ENCODE measurements at regions not wholly inside any gene's neighbourhood (a gene's known extent, or its start where the extent isn't known, plus 50 kb on each side); places are given as distances from the start of the nearest gene placed in this dataset.

GRCh38 chr1:219794085-219794743, 134.1 kb downstream of the SLC30A10 start:
- H3K27ac Mint-ChIP-seq, result no peak overlapping the region; a peak in 1 of 7 replicates

More at GRCh38 chr1:219794085-219794743, 134.1 kb downstream of the SLC30A10 start:
- peaks cover 6 to 15% of the 10 kb centered on the region in 2 experiments for H3K4me1 Mint-ChIP-seq
- no peak overlapping the region for H3K56ac ChIP-seq (ENCODE audit: insufficient read length, low read depth, low read length)
- no peak overlapping the region for H4K8ac ChIP-seq (replicated peaks; ENCODE audit: insufficient read length, low read depth, low read length)
- H3K4me1 ChIP-seq (ENCODE audit: insufficient read depth, low read length), result 0 out of 2 replicates have a peak, but pooled peaks cover 2% of the 10 kb centered on the region
- no peak overlapping the region for H2BK5ac ChIP-seq (ENCODE audit: insufficient read length, low read length)
- H3T11ph ChIP-seq (ENCODE audit: low read length), result no peak overlapping the region
- no peaks in the 10 kb centered on the region for H3K27me3 Mint-ChIP-seq (ENCODE audit: low read depth)
- H3K36me3 Mint-ChIP-seq (ENCODE audit: insufficient read depth in 1 of 3, low read depth in 3 of 3), result no peaks in the 10 kb centered on the region
- H2BK12ac ChIP-seq (ENCODE audit: insufficient read length, low read depth, low read length), result no peak overlapping the region
- no peak overlapping the region for H2AK5ac ChIP-seq (ENCODE audit: insufficient read length, low read length)
- H3K79me1 ChIP-seq (ENCODE audit: insufficient read depth, low read depth, low read length, poor library complexity, severe bottlenecking), result no peaks in the 10 kb centered on the region
- WGBS (ENCODE audit: extremely low coverage, insufficient read length, low lambda C conversion rate), result no CpG with 5 or more reads among the region's 8 CpGs
- H3K4me3 Mint-ChIP-seq, result no peak overlapping the region
- H3K14ac ChIP-seq (ENCODE audit: insufficient read depth, low read length), result no peak overlapping the region
- H3K23me2 ChIP-seq (ENCODE audit: insufficient read length, low read depth, low read length, poor library complexity, severe bottlenecking), result no peaks in the 10 kb centered on the region
- H4K5ac ChIP-seq (ENCODE audit: insufficient read length, low read depth, low read length), result no peak overlapping the region
- no peaks in the 10 kb centered on the region for H3K27me3 ChIP-seq (ENCODE audit: insufficient read depth, low read length)
- no peak overlapping the region for H3K27ac ChIP-seq (ENCODE audit: insufficient read length, low read depth, low read length)
- no peak overlapping the region for H3K4ac ChIP-seq (ENCODE audit: low read depth, low read length)
- no peak overlapping the region for H3K9ac ChIP-seq (ENCODE audit: extremely low read depth, insufficient read length, low read length)
- no peaks in the 10 kb centered on the region for H3K9me3 ChIP-seq (ENCODE audit: control insufficient read depth, low read depth, low read length)
- H3K18ac ChIP-seq (ENCODE audit: insufficient read length, low read depth, low read length), result no peak overlapping the region
- no peak overlapping the region for H3K23ac ChIP-seq (ENCODE audit: insufficient read length, low read depth, low read length)
- no peak overlapping the region for H2BK120ac ChIP-seq (ENCODE audit: low read depth, low read length, poor library complexity, severe bottlenecking)
- no peak overlapping the region for H2BK15ac ChIP-seq (ENCODE audit: low read depth, low read length)
- no peaks in the 10 kb centered on the region for H3K79me2 ChIP-seq (ENCODE audit: insufficient read depth, low read length)
- no peak overlapping the region for H2BK20ac ChIP-seq (ENCODE audit: low read depth, low read length, poor library complexity, severe bottlenecking)
- H2AFZ ChIP-seq (ENCODE audit: low read length), result no peak overlapping the region
- H4K91ac ChIP-seq (ENCODE audit: insufficient read length, low read depth, low read length), result no peak overlapping the region
- DNase-seq, result no peak
- no peak for TF ChIP-seq CTCF (conservative IDR thresholded peaks at IDR 0.05)
- no peaks in the 10 kb centered on the region; a peak in 1 of 5 replicates for H3K9me3 Mint-ChIP-seq
- H4K20me1 ChIP-seq (ENCODE audit: control insufficient read depth, insufficient read depth, insufficient read length), result no peaks in the 10 kb centered on the region
- no peak overlapping the region for H3K4me2 ChIP-seq (ENCODE audit: insufficient read depth, insufficient read length, low read length)

Measured in H9 (cell line).